ENCODE measurements at regions not wholly inside any gene's neighbourhood (a gene's known extent, or its start where the extent isn't known, plus 50 kb on each side); places are given as distances from the start of the nearest gene placed in this dataset.
A peak's percentile ranks its signal among the peaks of the same experiment; 100 is the strongest.

GRCh38 chr18:26741048-26741447, 124.5 kb downstream of the AQP4 start:
- DNase-seq = peak; percentile 11

- no peak for DNase-seq
These were observed 125.1 kb downstream of the AQP4 start for GRCh38 chr18:26740396-26740795.

GRCh38 chr18:26738706-26739105, 126.8 kb downstream of the AQP4 start:
- no peak for DNase-seq

GRCh38 chr18:26736301-26736700, 129.2 kb downstream of the AQP4 start:
- no peak for DNase-seq

DNA sequence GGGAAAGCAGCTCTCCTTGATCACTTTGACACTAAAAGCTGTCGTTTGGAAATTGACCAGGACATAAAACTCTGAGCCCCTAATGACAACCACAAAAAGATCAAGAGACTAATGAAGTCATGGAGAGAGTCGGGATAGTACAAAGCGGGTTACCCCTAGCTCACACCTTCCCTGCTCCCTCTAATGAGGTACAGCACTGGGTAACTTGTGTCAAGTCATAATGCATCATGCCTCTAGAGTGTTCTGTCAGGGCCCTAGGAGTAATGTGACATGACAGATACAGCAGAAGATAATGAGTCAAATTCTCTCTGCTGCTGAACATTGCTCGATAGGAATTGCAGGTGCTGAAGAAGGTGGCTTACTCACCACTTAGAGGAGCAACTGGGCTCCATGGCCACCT, 130.7 kb downstream of the AQP4 start:
- no peak for DNase-seq

DNA sequence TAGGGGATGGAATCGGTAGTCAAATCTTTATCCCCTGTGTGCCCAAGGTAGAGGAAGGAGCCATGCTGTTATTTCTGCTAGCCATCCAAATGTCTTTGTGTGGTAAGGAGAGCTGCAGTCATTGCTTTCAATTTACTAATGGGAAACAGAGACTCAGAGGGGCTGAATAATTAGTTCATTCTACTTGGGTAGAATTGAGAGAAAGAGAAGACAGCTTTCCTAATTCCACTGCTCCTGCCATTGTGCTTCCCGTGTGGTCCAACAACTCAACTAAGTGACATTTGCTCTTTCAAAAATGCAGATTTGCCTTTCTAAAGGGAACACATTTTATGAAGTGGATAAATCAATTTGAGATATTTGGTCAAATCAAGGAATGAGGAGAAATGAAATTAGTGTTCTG, 136.1 kb downstream of the AQP4 start:
- DNase-seq = no peak

DNA sequence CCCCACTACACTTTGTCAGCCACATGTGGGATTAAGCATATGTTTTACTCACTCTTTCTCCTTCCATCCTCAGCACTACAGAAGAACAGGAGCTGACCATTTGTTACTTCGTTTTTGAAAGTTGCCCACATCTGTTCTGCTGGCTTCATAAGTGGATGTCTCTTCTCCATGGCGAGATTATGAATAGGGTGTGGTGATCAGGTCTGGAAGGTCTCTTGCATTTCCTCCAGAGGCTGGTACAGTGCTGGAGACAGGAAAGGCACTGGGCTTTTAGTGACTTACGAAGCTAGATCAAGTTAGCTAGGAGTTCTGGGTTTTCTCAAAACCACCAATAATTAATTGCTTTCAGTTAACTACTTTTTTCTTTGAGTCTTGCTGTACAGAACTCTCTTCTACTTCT, 136.5 kb downstream of the AQP4 start:
- DNase-seq = no peak

DNA sequence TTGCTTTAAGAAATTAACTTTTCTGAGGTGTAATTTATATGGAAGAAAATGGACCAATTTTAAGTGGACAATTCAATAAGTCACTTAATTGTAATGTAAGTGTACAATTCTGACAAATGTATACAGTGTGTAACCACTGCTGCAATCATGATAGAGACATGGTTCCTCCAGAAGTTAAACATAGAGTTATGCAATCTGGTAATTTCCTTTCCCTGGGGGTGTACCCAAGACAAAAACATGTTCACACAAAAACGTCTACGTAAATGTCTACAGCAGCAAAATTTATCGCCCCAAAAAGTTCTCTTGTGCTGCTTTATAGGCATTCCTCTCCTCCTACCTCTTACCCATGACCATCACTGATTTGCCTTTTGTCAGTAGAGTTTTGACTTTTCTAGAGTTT, 141.5 kb downstream of the AQP4 start:
- no peak for DNase-seq

DNA sequence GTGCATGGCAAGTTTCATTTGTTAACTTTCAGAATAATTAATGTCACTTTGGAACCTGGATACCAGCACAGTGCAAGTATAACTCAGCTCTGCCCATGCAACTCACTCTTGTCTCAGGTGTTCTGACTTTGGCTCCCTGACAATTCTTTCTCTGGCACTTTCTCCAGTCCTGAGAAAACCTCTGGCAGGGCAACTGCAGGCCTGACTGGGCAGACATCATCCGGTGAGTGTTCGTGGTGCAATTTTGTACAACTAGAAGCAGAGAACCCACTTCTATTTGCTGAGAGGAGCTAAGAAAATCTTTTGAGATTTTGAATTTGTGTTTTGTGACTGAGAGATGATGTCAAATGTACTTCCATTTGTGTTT, 143.0 kb downstream of the AQP4 start:
- no peak for DNase-seq

- DNase-seq = peak; percentile 13
These were observed 143.5 kb downstream of the AQP4 start for GRCh38 chr18:26721854-26722564.

DNA sequence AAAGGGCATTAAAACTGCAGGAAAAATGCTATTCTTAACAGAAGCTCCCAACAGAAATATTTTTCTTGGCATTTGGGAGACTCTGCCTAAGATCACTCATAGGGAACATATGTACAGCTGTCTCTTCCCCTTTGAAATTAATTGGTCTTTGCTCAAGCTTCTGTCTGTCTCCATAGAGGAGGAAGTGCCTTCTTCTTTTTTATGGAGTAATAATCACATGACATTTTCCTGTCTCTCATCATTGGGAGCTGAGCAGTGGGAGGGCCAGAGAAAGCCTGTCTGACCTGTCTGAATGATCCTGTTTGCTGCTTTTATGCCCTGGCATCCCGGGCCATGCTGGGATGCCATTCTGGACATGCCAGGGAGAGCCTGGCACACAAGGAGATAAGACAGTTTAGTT, 145.6 kb downstream of the AQP4 start:
- DNase-seq = peak; percentile 30

DNA sequence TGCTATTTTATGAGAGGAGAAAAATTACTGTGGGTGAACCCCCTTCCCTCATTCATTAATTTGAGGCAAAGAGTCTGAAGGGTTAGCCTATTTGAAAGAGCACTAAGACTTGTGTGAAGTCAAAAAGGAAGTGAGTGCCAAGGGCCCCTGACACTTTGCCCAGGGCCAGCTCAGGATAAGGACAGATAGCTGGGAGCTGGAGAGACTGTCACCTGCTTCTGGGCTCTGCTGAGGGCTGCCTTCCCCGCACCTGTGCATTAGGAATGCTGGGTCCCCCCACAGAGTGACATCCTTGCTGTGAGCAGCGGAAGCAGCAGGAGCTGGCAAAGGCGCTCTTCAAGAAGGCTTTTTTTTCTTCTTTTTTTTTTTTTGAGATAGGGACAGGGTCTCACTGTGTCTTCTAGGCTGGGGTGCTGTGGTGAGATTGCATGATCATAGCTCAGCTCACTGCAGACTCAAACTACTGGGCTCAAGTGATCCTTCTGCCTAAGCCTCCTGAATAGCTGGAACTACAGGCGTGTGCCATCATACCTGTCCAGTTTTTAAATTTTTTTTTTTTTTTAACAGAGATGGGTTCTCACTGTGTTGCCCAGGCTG, 148.3 kb downstream of the AQP4 start:
- no peak for DNase-seq

DNA sequence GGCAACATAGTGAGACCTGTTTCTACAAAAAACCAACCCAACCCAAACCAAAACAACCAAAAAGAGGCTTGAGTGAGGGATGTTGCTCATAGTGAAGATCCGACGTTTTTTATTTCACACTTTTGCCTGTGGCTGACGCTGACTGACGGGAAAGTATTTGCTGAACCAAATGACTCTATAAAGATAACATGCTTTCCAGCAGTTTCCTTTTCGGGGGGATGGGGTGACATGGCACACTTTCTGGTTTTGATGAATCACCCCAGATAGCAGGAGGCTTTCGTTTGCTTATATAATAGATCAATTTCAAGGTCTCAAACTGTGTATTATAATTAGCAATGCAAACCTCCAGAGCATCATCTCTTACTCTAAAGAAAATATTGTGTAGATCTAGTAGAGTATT, 150.8 kb downstream of the AQP4 start:
- no peak for DNase-seq

DNA sequence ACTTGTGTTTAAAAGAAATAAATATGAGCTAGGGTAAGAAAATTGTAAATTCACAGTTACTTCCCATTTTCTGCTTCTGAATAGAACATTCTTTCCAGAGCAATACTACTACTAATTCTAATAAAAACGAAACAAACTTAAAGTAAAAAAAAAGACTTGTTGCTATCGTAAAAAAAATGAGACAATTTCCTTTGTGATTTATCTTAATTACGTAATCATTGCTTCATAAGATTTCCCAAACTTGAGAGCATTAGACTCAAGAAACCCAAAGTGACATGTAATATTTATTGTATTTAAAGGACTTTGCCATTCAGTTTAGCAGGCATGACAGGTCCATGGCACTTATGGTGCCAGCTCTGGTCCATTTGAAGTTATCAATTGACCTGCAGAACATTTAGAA, 153.8 kb downstream of the AQP4 start:
- DNase-seq = no peak

DNA sequence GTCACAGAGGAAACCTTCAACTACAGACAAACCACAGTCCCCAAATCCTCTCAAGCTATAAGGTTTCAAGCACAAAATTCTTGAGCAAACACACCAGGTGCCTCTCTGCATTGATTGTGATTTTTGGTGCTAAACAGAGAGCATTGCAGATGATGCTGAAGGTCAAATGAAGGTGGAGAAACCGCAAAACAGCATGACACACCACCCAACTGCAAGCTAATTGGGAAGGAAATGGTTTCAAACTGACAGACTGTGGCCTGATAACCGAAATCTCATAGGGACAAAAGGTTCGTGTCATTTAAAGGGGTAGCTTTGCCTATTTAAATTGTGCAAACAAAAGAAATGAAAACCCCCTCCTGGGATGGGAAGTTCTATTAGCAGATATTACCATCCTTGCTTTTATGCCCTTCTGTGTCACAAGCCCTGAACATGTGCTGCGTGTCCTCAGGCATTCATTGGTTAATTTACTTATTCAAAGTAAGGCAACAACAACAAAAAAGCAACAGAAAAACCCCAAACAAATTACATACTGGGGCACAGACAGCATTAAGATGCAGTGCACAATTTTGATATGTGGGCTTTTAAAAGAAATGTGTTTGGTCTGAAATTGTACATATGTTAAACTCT, 154.9 kb downstream of the AQP4 start:
- DNase-seq = no peak

- no peak for DNase-seq
These were observed 155.6 kb downstream of the AQP4 start for GRCh38 chr18:26709897-26710296.

- DNase-seq = no peak
These were observed 156.4 kb downstream of the AQP4 start for GRCh38 chr18:26708806-26709716.

DNA sequence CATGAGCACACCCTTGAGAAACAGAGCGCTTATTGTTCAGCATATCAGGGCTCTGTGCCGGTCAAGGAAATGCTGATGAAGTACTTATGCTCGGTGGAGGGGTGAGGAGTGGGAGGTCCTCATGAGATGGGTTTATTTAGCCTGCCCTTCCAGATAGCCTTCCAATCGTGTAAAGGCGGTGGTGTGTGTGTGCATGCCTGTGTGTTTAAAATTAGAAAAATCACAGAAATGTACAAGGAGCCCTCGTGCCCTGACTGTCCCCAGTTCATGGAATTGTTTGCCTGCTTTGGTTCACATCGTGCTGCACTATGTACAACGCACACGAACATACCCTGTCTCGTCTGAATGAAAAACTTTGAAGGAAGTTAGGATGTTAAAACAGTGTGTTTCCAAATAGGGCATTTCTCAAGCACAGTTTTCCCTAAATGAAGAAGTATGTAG, 158.6 kb downstream of the AQP4 start:
- no peak for DNase-seq

DNA sequence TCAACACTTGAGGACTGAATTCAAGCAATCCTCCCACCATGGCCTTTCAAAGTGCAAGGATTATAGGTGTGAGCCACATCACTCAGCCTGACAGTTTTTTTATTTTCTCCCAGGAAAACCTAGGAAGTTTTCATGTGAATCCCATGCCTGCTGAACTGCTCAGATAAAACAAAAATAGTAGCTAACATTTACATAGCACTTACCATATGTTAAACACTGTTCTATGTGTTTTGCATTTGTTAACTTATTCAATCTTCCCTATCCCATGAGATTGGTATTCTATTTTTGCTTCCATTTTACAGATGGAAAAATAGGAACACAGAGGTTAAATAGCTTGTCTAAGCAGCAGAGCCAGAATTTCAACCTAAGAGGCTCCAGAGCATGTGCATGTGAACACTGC, 157.4 kb upstream of the KCTD1 start:
- no peak for DNase-seq

- DNase-seq = peak; percentile 27
These were observed 155.0 kb upstream of the KCTD1 start for GRCh38 chr18:26703170-26703930.

GRCh38 chr18:26702086-26702485, 153.7 kb upstream of the KCTD1 start:
- no peak for DNase-seq

GRCh38 chr18:26700728-26701127, 152.4 kb upstream of the KCTD1 start:
- DNase-seq = no peak

DNA sequence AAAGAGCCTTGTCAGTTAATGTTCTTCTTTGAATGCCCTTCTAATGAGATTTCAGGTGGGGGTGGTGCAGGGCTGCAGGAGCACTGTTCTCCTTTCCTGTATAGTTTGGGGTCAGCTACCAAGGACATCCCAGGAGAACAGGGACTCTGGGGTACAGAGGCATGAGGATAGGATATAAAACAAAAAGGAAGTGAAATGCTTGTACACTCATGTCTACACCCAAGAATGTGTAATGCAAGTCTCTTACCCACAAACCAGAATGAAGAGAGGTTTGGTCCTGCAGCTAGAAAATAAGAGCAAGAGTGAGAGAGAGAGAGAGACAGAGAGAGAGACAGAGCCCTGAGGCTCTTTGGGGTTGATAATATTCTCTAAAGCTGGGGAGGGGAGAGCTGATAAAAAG, 151.8 kb upstream of the KCTD1 start:
- DNase-seq = no peak
